Right hindlimb (tissue), 1 donor: ENCODE measurements at regions not wholly inside any gene's neighbourhood (a gene's known extent, or its start where the extent isn't known, plus 50 kb on each side); places are given as distances from the start of the nearest gene placed in this dataset.
"Not testable (repeated sequence)": the region's sequence is repeated elsewhere in the genome, so short reads cannot be mapped to it uniquely, and the experiment has no call there.

Experiments used
- DNase-seq: peaks from one replicate; pipeline ENCODE4 v3.0.0-alpha.2; 2018

- DNase-seq, result no peak
Measured at GRCh38 chr2:195338856-195339255, 318.2 kb upstream of the SLC39A10 start.

- no peak for DNase-seq
Measured at GRCh38 chr2:195337597-195337996, 319.4 kb upstream of the SLC39A10 start.

GRCh38 chr2:195333869-195334268 lies 323.2 kb upstream of the SLC39A10 start:
- DNase-seq, result no peak

GRCh38 chr2:195331966-195332365 lies 325.1 kb upstream of the SLC39A10 start:
- no peak for DNase-seq

GRCh38 chr2:195331129-195331528 lies 325.9 kb upstream of the SLC39A10 start:
- DNase-seq, result no peak

GRCh38 chr2:195330513-195330956 lies 326.5 kb upstream of the SLC39A10 start:
- DNase-seq, result no peak

- DNase-seq, result not testable (repeated sequence)
Measured at GRCh38 chr2:195329784-195330183, 327.2 kb upstream of the SLC39A10 start.

GRCh38 chr2:195326537-195326936 lies 330.5 kb upstream of the SLC39A10 start:
- DNase-seq, result no peak

GRCh38 chr2:195322324-195322723 lies 334.7 kb upstream of the SLC39A10 start:
- no peak for DNase-seq

GRCh38 chr2:195320413-195320973 lies 336.5 kb upstream of the SLC39A10 start:
- no peak for DNase-seq

GRCh38 chr2:195319548-195320412 lies 337.2 kb upstream of the SLC39A10 start:
- no peak for DNase-seq

- no peak for DNase-seq
Measured at GRCh38 chr2:195319112-195319460, 337.9 kb upstream of the SLC39A10 start.

- DNase-seq, result peak; percentile 33
Measured at GRCh38 chr2:195318440-195319111, 338.4 kb upstream of the SLC39A10 start.

- no peak for DNase-seq
Measured at GRCh38 chr2:195317550-195317949, 339.5 kb upstream of the SLC39A10 start.

- DNase-seq, result no peak
Measured at GRCh38 chr2:195316486-195316885, 340.5 kb upstream of the SLC39A10 start.

- DNase-seq, result no peak
Measured at GRCh38 chr2:195313962-195314361, 343.1 kb upstream of the SLC39A10 start.

- no peak for DNase-seq
Measured at GRCh38 chr2:195312662-195313061, 344.4 kb upstream of the SLC39A10 start.

GRCh38 chr2:195308163-195308562 lies 348.9 kb upstream of the SLC39A10 start:
- DNase-seq, result no peak

- DNase-seq, result no peak
Measured at GRCh38 chr2:195307751-195308150, 349.3 kb upstream of the SLC39A10 start.

- no peak for DNase-seq
Measured at GRCh38 chr2:195304310-195304709, 352.7 kb upstream of the SLC39A10 start.

GRCh38 chr2:195300631-195301030 lies 356.4 kb upstream of the SLC39A10 start:
- DNase-seq, result no peak

GRCh38 chr2:195299600-195299999 lies 357.4 kb upstream of the SLC39A10 start:
- no peak for DNase-seq

- DNase-seq, result no peak
Measured at GRCh38 chr2:195296490-195296889, 360.5 kb upstream of the SLC39A10 start.

GRCh38 chr2:195289081-195289480 lies 367.9 kb upstream of the SLC39A10 start:
- no peak for DNase-seq
